ENCODE measurements at regions not wholly inside any gene's neighbourhood (a gene's known extent, or its start where the extent isn't known, plus 50 kb on each side); places are given as distances from the start of the nearest gene placed in this dataset.
A peak's percentile ranks its signal among the peaks of the same experiment; 100 is the strongest.
"Not testable (repeated sequence)": the region's sequence is repeated elsewhere in the genome, so short reads cannot be mapped to it uniquely, and the experiment has no call there.

- Histone ChIP-seq H3K27ac (ENCODE audit: low read depth, low read length) (peak overlapping the region; percentile 26; the same call in 1 of the 2 replicates), H3K4me3 (ENCODE audit: low read depth, low read length) (no peak overlapping the region), H3K4me1 (ENCODE audit: control insufficient read depth, insufficient read depth, low read length, unreplicated experiment) (peaks cover 28% of the 10 kb centered on the region), H2AFZ (ENCODE audit: low read length, unreplicated experiment) (no peak overlapping the region), H3K79me2 (ENCODE audit: control insufficient read depth, insufficient read depth, low read length, unreplicated experiment) (no peaks in the 10 kb centered on the region), H3K27me3 (ENCODE audit: insufficient read depth, low read length) (no peaks in the 10 kb centered on the region), H3K36me3 (ENCODE audit: insufficient read depth, low read length) (no peaks in the 10 kb centered on the region)
Measured at GRCh38 chr3:185995352-185995751, 57.5 kb upstream of the TRA2B start.

GRCh38 chr3:185992831-185993374 lies 55.1 kb upstream of the TRA2B start:
- peaks cover 28% of the 10 kb centered on the region for H3K4me1 ChIP-seq (ENCODE audit: control insufficient read depth, insufficient read depth, low read length, unreplicated experiment)
- no peaks in the 10 kb centered on the region for H3K27me3 ChIP-seq (ENCODE audit: insufficient read depth, low read length)
- no peaks in the 10 kb centered on the region for H3K79me2 ChIP-seq (ENCODE audit: control insufficient read depth, insufficient read depth, low read length, unreplicated experiment)
- no peaks in the 10 kb centered on the region for H3K36me3 ChIP-seq (ENCODE audit: insufficient read depth, low read length)
- no peak overlapping the region for H2AFZ ChIP-seq (ENCODE audit: low read length, unreplicated experiment)
- H3K27ac ChIP-seq (ENCODE audit: low read depth, low read length): no peak overlapping the region
- peak overlapping the region; percentile 7; the same call in 1 of the 2 replicates for H3K4me3 ChIP-seq (ENCODE audit: low read depth, low read length)

DNA sequence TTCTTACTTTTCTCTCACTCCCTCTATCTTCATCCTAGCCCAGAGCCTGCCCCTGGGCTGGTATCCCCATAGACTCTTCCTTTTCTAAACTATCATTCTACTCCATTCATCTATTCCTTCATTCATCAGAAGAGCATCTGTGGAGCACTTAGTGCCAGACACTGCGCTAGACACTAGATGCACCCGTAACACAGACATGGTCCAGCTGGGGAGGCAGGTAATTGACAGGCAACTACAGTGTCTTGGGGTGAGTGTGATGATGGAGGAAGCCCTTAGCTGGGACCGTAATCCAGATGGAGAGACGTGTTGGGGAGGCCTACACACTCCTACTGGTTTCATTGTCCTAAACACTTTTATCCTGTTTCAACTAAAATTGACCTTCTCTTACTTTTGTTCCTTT lies 53.2 kb upstream of the TRA2B start:
- H3K4me3 ChIP-seq (ENCODE audit: low read depth, low read length); H3K79me2 ChIP-seq (ENCODE audit: control insufficient read depth, insufficient read depth, low read length, unreplicated experiment); H3K27ac ChIP-seq (ENCODE audit: low read depth, low read length); H2AFZ ChIP-seq (ENCODE audit: low read length, unreplicated experiment); H3K27me3 ChIP-seq (ENCODE audit: insufficient read depth, low read length); H3K36me3 ChIP-seq (ENCODE audit: insufficient read depth, low read length): not testable (repeated sequence)
- peaks cover 27% of the 10 kb centered on the region for H3K4me1 ChIP-seq (ENCODE audit: control insufficient read depth, insufficient read depth, low read length, unreplicated experiment)

DNA sequence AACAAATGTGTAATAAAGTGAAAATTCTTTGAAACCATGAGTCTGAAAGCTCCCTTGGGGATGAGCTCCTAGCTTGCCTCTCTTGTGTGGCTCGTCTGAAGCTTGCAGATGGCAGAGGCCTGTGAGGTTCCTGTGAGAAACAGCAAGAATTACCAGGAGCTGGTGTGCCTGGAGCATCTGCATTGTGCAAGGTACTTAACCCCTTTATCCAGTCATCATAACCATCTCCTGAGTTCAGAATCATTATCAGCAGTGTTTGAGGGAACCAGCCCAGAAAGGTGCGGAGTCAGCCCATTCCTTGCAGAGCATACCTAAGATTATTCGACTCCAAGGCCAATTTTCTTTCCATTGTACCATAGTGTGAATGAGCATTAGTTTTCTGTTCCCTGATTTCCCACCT lies 51.7 kb upstream of the TRA2B start:
- Histone ChIP-seq H3K27ac (ENCODE audit: low read depth, low read length) (no peak overlapping the region), H3K4me1 (ENCODE audit: control insufficient read depth, insufficient read depth, low read length, unreplicated experiment) (peaks cover 13% of the 10 kb centered on the region), H3K79me2 (ENCODE audit: control insufficient read depth, insufficient read depth, low read length, unreplicated experiment) (no peaks in the 10 kb centered on the region), H3K4me3 (ENCODE audit: low read depth, low read length) (no peak overlapping the region), H3K27me3 (ENCODE audit: insufficient read depth, low read length) (no peaks in the 10 kb centered on the region), H2AFZ (ENCODE audit: low read length, unreplicated experiment) (no peak overlapping the region), H3K36me3 (ENCODE audit: insufficient read depth, low read length) (no peaks in the 10 kb centered on the region)

GRCh38 chr3:185988816-185989175 lies 51.0 kb upstream of the TRA2B start:
- Histone ChIP-seq H3K27me3 (ENCODE audit: insufficient read depth, low read length) (no peaks in the 10 kb centered on the region), H3K27ac (ENCODE audit: low read depth, low read length) (no peak overlapping the region), H2AFZ (ENCODE audit: low read length, unreplicated experiment) (no peak overlapping the region), H3K36me3 (ENCODE audit: insufficient read depth, low read length) (no peaks in the 10 kb centered on the region), H3K79me2 (ENCODE audit: control insufficient read depth, insufficient read depth, low read length, unreplicated experiment) (no peaks in the 10 kb centered on the region), H3K4me1 (ENCODE audit: control insufficient read depth, insufficient read depth, low read length, unreplicated experiment) (peaks cover 17% of the 10 kb centered on the region), H3K4me3 (ENCODE audit: low read depth, low read length) (no peak overlapping the region)

DNA sequence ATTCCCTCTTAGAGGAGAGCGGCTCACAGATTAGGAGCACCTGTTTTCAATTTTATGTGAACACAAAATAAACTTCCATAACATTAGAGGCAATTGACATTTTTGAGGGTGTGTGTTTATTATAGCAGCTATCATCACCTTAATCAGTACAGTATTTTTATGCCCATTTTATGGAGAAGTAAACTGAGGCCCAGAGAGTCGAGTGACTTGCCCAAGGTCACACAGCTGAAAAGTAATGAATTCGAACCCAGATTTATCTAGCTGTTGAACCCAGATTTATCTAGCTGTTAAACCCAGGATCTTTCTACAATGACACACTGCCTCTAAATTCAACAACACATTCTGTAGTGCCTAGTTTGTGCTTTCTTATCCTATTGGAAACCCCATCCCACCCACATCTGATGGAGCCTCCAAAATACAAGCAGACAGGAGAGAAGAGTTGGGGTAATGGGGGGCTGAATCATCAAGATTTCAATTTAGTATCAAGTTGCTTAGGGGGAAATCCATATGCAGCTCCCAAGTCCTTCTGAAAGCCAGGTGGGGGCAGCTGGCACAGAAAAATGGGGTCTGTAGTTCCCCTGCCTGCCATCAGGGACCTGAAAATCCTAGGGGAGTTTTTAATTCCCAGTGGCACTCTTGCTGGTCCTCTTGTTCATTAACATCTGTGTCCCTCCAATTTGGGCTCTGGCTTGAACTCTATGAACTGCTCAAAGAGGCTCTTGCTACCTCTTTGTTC lies 50.4 kb upstream of the TRA2B start:
- H2AFZ ChIP-seq (ENCODE audit: low read length, unreplicated experiment): no peak overlapping the region

More for the DNA sequence above, 50.4 kb upstream of the TRA2B start:
- no peaks in the 10 kb centered on the region for H3K79me2 ChIP-seq (ENCODE audit: control insufficient read depth, insufficient read depth, low read length, unreplicated experiment)
- H3K36me3 ChIP-seq (ENCODE audit: insufficient read depth, low read length): no peaks in the 10 kb centered on the region
- no peak overlapping the region for H3K4me3 ChIP-seq (ENCODE audit: low read depth, low read length)
- H3K27ac ChIP-seq (ENCODE audit: low read depth, low read length): no peak overlapping the region
- H3K27me3 ChIP-seq (ENCODE audit: insufficient read depth, low read length): no peaks in the 10 kb centered on the region
- peaks cover 15% of the 10 kb centered on the region for H3K4me1 ChIP-seq (ENCODE audit: control insufficient read depth, insufficient read depth, low read length, unreplicated experiment)
